ENCODE measurements at regions not wholly inside any gene's neighbourhood (a gene's known extent, or its start where the extent isn't known, plus 50 kb on each side); places are given as distances from the start of the nearest gene placed in this dataset.

DNA sequence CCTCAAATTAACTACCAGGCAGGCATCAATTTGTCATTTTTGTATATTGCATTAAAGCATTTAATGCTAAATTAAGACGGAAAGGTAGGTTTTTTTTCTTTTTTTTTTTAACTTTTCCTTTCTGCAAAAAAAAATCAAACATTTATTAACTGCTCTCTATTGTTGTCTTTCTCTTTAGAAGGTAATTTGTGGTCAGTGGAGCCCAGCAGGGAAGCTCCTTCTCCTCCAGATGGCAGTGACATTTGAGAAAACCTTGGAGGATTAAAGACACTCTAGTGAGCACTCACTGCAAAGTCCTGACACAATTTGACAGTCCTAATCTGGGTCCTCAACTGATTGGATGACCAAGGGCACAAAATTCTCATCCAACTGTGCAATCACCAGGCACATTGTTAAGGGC is 102.4 kb downstream of the SLIT2 start:
- DNase-seq: no peak

DNA sequence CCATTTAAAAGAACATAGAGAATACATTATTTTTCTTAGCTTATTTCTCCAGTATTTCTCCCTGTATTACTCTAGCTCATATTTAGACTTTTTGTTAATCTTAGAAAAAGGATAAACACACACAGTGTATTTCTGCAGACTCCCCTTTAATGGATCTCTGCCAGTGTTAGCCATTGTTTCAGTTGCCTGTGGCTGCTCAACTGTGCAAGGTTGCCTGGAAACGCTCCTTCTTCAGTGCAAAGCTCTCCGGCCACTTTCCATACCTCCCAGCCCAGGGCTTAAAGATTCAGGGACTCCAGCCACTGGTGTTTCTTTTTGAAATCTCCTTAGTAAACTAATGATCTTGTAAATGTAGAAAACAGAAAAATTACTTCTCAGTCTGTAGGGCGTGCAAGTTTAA is 104.9 kb downstream of the SLIT2 start:
- DNase-seq: no peak

DNA sequence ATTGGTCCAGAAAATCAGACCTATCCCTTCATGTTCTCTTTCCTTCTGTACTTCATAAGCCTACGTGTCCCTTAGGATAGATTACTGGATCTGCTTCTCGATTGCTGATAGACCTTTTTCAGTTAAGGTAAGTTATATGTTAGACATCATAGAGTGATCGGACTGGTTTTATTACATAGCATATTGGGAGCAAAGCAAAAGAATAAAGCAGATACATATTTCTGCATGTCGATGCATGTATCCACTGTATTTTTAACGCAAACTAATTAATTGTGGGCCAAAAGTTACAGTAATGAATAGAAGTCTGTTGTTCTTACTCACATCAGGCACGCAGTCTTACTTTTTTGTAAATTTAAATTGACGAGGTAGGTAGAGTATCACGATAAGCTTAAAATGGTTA is 106.4 kb downstream of the SLIT2 start:
- no peak for DNase-seq

GRCh38 chr4:20359692-20360091 is 108.0 kb downstream of the SLIT2 start:
- DNase-seq: no peak

DNA sequence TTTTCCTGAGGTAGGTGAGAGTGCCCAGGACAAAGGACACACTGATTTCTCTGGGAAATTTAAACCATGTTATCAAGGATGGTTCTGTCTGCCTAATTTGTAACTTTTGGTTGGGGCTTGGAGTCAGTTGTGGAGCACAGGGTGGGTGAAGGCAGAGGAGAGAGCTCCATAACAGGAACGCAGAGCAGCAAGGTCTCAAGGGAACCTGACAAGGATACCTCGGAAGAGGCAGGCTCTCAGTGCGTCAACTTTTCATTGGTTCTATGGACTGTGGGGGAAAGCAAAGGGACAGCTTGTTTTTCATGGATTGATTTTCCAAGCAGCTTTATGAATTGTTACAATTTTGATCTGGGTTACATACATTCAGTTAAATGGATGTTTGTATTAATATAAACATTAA is 110.4 kb downstream of the SLIT2 start:
- DNase-seq: no peak

- no peak for DNase-seq
These were observed 113.3 kb downstream of the SLIT2 start for GRCh38 chr4:20364969-20365368.

GRCh38 chr4:20367446-20367845 is 115.7 kb downstream of the SLIT2 start:
- no peak for DNase-seq

- no peak for DNase-seq
These were observed 117.2 kb downstream of the SLIT2 start for GRCh38 chr4:20368926-20369325.

- DNase-seq: no peak
These were observed 118.6 kb downstream of the SLIT2 start for GRCh38 chr4:20370274-20370673.

DNA sequence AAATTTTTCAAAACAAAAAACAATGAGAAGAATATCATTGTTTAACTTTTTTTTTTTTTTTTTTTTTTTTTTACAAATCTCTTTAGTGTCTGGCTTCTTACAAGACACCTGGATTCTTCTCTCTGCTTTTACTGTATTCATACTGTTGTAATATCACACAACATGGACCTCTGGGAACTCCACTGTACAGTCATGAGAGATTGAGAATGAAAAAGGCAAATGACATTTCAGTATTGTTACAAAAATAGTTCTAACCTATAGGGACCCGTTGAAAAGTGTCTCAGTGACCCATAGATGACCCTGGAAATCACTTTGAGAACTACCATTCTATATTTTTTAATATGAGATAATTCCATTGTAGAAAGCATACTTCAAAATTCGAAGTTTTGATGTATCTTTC is 124.4 kb downstream of the SLIT2 start:
- no peak for DNase-seq

- no peak for DNase-seq
These were observed 126.5 kb downstream of the SLIT2 start for GRCh38 chr4:20378181-20378580.

- DNase-seq: no peak
These were observed 129.3 kb downstream of the SLIT2 start for GRCh38 chr4:20381005-20381404.

DNA sequence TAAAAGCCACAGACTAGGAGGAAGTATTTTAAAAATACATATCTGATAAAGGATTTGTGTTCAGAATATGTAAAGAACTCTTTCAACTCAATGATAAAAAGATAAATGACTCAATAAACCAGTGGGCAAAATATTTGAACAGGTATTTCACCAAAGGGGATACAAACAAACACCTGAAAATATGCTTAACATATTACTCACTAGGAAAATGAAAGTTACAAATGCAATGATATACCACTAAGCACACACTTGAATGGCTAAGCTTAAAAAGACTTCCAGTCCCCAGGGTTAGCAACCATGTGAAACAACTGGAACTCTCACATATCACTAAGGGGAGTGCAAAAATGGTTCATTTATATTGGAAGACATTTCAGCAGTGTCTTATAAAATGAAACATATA is 131.6 kb downstream of the SLIT2 start:
- no peak for DNase-seq

DNA sequence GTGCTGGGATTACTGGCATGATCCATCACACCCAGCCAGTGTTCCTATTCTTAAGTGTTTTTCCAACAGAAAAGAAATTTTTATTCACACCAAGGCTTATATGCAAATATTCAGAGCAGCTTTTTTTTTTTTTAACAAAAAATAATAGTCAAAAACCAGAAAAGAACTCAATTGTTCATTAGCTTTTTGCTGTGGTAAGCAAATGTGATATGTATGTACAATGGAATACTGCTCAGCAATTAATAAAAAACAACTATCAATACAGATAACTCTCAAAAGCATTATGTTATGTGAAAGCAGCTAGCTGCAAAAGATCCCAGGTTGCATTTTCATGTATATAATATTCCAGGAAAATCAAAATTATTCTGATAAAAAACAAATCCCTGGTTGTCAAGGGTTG is 132.3 kb downstream of the SLIT2 start:
- no peak for DNase-seq

DNA sequence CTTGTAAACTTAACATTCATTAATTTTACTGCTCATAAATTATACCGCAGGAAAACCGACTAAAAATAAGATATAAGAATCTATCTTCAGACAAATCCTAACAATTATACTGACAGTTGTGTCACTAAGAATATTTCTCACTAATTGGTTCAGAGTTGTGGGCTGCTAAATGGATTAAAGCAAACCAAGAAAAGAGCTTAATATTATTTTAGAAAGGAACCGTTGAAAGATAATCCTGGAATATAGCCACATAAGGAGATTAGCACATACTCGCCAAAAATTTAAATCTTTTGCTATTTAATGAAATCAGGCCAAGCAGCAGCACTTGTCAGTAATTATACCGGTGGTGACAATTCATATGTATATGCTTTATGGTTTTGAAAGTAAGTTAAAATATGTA is 132.8 kb downstream of the SLIT2 start:
- no peak for DNase-seq

- DNase-seq: no peak
These were observed 134.5 kb downstream of the SLIT2 start for GRCh38 chr4:20386001-20386740.

DNA sequence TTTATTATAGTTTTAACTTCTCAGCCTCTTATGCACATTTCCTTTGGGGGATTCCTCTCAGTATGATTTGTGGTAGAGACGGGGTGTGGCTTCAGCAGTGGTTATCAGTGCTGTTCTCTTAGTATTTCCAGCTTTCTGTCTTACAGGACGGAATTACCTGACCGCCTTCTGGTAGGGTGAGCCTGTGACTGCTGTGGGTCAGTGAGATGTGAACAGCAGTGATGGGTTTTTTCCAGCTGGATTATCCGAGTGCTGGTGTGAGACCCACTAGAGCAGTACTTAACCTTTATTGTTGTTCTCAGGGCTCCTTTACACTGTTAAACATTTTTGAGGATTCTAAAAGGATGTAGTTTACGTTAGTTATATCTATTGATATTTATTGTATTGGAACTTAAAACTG is 135.2 kb downstream of the SLIT2 start:
- no peak for DNase-seq

DNA sequence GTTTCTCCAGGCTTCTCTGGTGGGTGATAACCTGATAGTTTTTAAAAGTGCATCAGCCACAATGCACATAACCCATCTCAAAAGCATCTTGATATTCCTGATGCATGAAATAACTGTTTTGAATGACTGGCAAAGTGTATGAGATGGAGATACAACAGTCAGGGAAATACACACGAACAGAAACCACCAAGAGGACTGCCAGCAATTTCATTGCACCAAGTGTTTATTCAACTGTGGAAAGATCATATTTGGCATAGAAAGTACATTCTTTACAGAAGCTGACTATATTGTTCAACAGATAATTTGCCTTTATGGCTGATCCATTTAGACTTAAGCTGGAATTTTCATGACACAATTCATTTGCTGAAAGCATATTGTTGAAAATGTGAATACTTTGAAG is 139.5 kb downstream of the SLIT2 start:
- no peak for DNase-seq

DNA sequence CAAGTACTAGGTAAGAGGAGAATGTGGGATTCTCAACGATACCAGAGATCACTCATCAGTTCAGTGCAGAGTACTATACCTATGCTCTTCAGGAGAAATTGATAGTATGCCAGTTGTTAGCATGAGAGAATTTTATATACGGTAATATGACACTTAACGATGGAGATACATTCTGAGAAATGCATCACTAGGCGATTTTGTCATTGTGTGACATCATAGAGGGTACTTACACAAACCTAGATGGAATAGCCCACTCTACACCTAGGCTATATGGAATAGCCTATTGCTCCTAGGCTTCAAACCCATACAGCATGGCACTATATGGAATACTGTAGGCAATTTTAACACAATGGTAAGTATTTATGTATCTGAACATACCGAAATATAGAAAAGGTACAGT is 140.2 kb downstream of the SLIT2 start:
- DNase-seq: no peak

DNA sequence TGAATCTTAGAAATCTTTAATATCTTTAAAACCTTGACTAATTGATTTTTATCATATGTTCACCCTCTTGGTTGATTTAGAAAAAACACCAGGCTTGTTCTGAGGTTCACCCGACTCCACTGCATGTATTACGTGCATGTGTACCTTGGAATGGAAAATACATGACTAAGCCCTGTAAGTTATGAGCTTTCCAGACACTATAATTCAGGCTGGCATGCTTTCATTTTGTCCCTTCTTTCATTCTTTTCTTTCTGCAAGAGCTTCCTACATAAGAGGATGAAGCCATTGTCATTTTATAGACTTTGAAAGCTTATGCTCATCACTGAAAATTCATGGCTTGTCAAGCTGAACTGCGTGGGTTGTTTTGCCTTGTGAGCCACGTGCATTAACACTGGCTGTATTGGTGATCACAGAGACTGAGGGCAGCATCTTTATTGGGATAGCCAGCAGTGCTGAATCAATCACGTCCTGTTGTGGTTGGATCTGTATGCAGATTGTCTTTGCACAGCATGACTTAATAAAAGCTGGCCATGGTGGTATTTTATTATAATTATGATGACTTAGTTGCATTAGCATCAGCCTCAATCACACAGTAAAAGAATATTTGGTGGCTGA is 141.9 kb downstream of the SLIT2 start:
- DNase-seq: no peak

- no peak for DNase-seq
These were observed 142.8 kb downstream of the SLIT2 start for GRCh38 chr4:20394512-20394911.

- DNase-seq: no peak
These were observed 143.6 kb downstream of the SLIT2 start for GRCh38 chr4:20395160-20395773.

DNA sequence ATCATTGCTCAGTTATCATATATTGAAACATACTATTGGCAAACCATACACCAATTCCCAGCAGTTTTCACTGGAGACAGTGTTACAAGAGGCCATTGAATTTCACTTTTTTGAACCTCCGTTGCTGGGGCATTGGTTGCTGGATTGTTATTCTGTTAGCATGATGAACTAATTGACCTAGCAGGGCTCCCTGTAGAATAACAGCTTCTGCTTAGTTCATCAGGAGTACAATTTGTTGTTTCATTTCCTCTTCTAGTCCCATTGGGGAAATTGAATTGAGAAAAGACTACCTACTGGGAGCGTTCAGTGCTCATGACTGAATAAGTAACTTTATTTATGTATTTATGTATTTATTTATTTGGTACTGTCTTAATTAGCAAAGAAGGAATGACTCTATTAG is 151.6 kb downstream of the SLIT2 start:
- no peak for DNase-seq

DNA sequence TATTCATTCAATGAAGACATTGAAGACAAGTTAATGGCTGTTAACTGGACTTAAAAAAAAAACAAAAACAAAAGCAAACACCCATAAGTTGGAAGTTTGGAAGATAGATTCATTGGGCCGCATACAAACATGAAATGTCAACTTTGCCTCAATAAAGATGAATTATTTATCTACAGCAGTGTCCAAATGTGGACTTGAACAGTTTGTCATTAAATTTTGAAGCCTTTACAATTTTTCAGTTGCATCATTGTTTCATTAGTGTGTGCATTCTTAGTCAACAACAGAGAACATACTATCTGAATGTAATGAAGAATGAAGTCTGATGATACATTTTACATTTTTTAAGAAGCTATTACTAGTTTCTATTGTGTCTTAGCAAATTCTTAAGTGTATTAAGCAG is 152.1 kb downstream of the SLIT2 start:
- no peak for DNase-seq

GRCh38 chr4:20408611-20409010 is 156.9 kb downstream of the SLIT2 start:
- no peak for DNase-seq
